Keratinocyte (primary cell): ENCODE measurements at regions not wholly inside any gene's neighbourhood (a gene's known extent, or its start where the extent isn't known, plus 50 kb on each side); places are given as distances from the start of the nearest gene placed in this dataset.

Experiments
- EZH2 ChIP-seq: IDR thresholded peaks from one replicate; pipeline ENCODE4 v1.6.1; 2012; ENCODE audit warnings: inconsistent platforms, mild to moderate bottlenecking, low read length, moderate library complexity
- TF ChIP-seq, protein P1 (sequence below), 3 experiments: IDR thresholded peaks in 1 of 3; conservative IDR thresholded peaks in 1 of 3; optimal IDR thresholded peaks in 1 of 3; 2 replicates in 2 of 3; 3 replicates in 1 of 3; pipeline versions ENCODE3 to v1.5.1; 2011; ENCODE audit warnings: low read length in 3 of 3, mild to moderate bottlenecking in 3 of 3, moderate library complexity in 2 of 3, control low read depth in 1 of 3, inconsistent platforms in 1 of 3; ENCODE audit not compliant: insufficient read depth in 2 of 3; ENCODE audit errors: extremely low read depth in 1 of 3

DNA sequence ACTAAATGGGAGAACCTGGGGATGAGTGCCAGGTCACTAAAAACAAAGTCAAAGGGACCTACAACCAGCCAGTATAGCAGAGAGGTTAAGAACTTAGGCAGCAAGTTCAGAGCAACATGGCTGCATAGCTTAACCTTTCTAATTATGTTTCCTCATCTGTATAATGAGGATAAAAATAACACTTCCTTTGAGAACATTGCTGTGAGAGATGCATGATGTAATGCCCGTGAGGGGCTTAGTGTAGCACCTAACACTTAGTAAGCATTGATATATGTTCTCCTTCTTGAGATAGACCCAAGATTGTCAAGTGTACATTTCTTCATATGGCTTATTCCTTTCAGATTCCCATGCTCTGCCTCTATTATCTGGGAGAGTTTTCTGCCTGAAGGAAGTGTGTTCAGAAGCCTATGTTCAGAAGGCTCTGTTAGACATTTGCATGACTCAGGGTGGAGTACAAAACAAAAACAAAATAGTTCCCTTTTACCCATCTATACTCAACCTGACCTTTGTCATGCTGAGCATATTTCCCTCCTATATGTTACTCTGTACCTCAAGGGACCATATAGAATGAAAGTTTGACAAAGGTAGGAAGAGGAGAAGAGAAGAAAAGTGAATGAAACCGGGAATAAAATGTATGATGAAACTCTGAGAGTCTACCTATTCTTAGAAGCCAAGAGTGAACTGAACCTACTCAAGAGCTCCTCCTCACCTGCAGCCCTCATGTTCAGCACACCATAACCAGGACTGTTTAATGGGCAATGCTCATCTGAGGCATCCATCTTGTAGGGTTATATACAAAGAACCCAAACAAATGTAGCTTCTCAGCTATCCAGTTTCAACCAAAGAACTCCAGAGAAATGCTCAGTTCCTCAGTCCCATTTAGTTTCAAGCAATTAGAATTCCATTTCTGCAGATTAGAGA, 70.7 kb upstream of the KCNMB2 start:
- TF ChIP-seq, protein P1, sequence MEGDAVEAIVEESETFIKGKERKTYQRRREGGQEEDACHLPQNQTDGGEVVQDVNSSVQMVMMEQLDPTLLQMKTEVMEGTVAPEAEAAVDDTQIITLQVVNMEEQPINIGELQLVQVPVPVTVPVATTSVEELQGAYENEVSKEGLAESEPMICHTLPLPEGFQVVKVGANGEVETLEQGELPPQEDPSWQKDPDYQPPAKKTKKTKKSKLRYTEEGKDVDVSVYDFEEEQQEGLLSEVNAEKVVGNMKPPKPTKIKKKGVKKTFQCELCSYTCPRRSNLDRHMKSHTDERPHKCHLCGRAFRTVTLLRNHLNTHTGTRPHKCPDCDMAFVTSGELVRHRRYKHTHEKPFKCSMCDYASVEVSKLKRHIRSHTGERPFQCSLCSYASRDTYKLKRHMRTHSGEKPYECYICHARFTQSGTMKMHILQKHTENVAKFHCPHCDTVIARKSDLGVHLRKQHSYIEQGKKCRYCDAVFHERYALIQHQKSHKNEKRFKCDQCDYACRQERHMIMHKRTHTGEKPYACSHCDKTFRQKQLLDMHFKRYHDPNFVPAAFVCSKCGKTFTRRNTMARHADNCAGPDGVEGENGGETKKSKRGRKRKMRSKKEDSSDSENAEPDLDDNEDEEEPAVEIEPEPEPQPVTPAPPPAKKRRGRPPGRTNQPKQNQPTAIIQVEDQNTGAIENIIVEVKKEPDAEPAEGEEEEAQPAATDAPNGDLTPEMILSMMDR (optimal IDR thresholded peaks at IDR 0.05 in 1 of 3, IDR thresholded peaks at IDR 0.05 in 1 of 3, conservative IDR thresholded peaks at IDR 0.05 in 1 of 3; ENCODE audit: extremely low read depth in 1 of 3, insufficient read depth in 2 of 3, low read length in 3 of 3), result no peak
- TF ChIP-seq EZH2, result no peak
